Cardiac fibroblast (primary cell): ENCODE measurements at regions not wholly inside any gene's neighbourhood (a gene's known extent, or its start where the extent isn't known, plus 50 kb on each side); places are given as distances from the start of the nearest gene placed in this dataset.

Experiments used
- DNase-seq, 2 donors: peaks; one replicate each; pipeline versions ENCODE4 v3.0.0 to v3.0.0-alpha.2; 2010; ENCODE audit warnings: low read depth in 2 of 2
- H3K4me3 ChIP-seq, 2 donors: replicated peaks in 1 of 2; 1 replicate in 1 of 2; 2 replicates in 1 of 2; pipeline ENCODE4 v1.5.1; 2011; ENCODE audit warnings: low read depth in 2 of 2, low read length in 2 of 2, mild to moderate bottlenecking in 2 of 2, moderate library complexity in 1 of 2
- CTCF ChIP-seq: IDR thresholded peaks from one replicate; pipeline ENCODE4 v1.5.1; 2011; ENCODE audit warnings: low read depth, mild to moderate bottlenecking, low read length, inconsistent platforms

DNA sequence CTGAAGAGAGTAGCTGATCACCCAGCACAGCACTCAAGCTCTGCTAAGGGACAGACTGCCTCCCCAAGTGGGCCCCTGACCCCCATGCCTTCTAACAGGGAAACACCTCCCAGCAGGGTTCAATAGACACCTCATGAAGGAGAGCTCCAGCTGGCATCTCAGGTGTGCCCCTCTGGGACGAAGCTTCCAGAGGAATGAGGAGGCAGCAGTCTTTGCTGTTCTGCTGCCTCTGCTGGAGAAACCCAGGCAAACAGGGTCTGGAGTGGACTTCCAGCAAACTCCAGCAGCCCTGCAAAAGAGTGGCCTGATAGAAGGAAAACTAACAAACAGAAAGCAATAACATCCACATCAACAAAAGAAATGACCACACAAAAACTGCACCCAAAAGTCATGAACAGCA lies 412.8 kb downstream of the PRDM5 start:
- no peak for DNase-seq
- TF ChIP-seq CTCF: no peak
- no peak overlapping the region for H3K4me3 ChIP-seq

- H3K4me3 ChIP-seq: no peak overlapping the region
- no peak for DNase-seq
- TF ChIP-seq CTCF: no peak
These were observed 413.3 kb downstream of the PRDM5 start for GRCh38 chr4:120509222-120509621.

DNA sequence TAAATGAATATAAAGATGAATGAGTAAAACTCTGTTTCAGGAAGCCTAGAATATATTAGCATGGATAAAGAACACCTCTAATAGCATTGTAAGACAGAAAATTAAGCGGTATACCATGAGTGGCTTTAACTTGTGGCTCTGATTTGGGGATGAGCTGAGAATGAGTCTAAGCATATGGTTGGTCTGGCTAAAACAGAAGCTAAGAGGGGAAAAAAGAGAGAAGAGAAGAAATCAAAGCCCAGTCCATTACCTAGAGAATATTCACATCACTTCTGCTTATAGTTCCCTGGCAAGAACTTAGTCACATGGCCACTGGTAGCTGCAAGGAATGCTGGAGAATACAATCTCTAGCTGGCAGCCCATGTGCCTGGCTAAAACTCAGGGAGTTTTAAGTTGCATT lies 414.5 kb downstream of the PRDM5 start:
- DNase-seq: no peak
- H3K4me3 ChIP-seq: no peak overlapping the region
- TF ChIP-seq CTCF: no peak

DNA sequence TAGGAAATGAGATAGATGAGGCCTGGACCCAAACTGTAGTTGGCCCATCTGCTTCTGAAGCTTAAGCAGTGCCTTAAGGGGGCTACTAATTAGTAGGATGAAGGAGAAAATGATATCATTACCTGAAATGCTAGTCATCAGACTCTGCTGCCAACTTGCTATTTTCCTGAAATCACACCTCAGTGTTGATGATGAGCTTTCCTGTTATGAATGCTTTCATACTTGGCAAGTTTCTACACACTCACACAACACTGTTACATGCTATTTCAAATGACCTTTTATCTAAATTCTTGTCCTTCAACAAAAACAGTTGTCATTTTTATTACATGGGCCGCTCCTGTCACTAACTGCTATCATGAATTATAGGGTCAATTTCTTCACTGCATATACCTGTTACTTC lies 416.0 kb downstream of the PRDM5 start:
- no peak for TF ChIP-seq CTCF
- H3K4me3 ChIP-seq: no peak overlapping the region
- DNase-seq: no peak

GRCh38 chr4:120498678-120499077 lies 423.8 kb downstream of the PRDM5 start:
- H3K4me3 ChIP-seq: no peak overlapping the region
- no peak for TF ChIP-seq CTCF
- DNase-seq: no peak

DNA sequence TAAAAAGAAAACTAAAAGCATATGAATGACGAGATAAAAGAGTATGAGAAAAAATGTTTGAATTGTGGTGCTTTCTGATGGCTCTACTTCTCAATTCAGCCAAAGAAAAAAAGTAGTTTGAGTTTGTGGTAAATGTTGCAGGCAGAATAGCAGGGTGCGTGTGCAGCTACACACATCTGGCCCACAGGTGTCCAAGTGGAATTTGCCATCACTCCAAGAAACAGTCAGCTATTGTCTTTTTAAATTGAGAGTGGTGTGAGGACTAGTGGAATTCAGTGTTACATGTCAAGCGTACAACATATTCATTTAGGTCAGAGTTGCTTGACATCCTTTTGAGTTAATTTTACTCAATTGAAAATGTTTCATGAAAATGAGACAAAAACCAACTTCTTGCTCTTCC lies 424.8 kb upstream of the MAD2L1 start:
- DNase-seq: no peak
- no peak overlapping the region for H3K4me3 ChIP-seq
- no peak for TF ChIP-seq CTCF

DNA sequence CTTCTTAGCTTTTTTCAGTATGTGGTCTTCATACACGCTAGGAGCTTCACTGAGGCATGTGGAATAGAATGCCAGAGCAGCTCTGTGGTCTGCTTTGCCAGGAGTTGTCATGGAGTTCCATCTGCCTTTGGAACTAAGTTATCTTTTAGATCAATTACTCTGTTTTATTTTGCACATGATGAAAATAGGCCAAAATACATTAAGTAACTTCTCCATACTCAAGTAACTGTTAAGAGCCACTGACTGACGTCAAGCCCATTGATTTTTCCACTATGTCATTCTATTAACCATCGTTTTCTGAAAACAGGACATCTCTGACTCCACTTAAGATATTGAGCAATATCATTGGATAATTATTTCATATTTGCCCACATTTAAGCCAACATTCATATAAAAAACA lies 415.1 kb upstream of the MAD2L1 start:
- no peak overlapping the region for H3K4me3 ChIP-seq
- no peak for DNase-seq
- TF ChIP-seq CTCF: no peak
